ENCODE measurements at regions not wholly inside any gene's neighbourhood (a gene's known extent, or its start where the extent isn't known, plus 50 kb on each side); places are given as distances from the start of the nearest gene placed in this dataset.

- peaks cover 3% of the 10 kb centered on the region for H3K27me3 Mint-ChIP-seq
- no peaks in the 10 kb centered on the region for H3K4me1 Mint-ChIP-seq
- no peaks in the 10 kb centered on the region for H3K36me3 Mint-ChIP-seq (ENCODE audit: low read depth)
- no peaks in the 10 kb centered on the region for H3K9me3 Mint-ChIP-seq
- H3K4me3 Mint-ChIP-seq = no peak overlapping the region
- no peak for ATAC-seq (replicated peaks)
- H3K27ac Mint-ChIP-seq = no peak overlapping the region
Measured at GRCh38 chr3:178435575-178435974, 100.7 kb upstream of the KCNMB2 start.

GRCh38 chr3:178436773-178437172, 99.5 kb upstream of the KCNMB2 start:
- Mint-ChIP-seq H3K4me1 (no peaks in the 10 kb centered on the region), H3K27ac (no peak overlapping the region), H3K27me3 (peaks cover 3% of the 10 kb centered on the region), H3K9me3 (no peaks in the 10 kb centered on the region), H3K4me3 (no peak overlapping the region), H3K36me3 (ENCODE audit: low read depth) (no peaks in the 10 kb centered on the region)
- no peak for ATAC-seq (replicated peaks)

GRCh38 chr3:178437236-178437635, 99.0 kb upstream of the KCNMB2 start:
- H3K27me3 Mint-ChIP-seq = peaks cover 3% of the 10 kb centered on the region
- ATAC-seq (replicated peaks) = no peak

GRCh38 chr3:178439504-178439903, 96.7 kb upstream of the KCNMB2 start:
- ATAC-seq (replicated peaks) = no peak
- Mint-ChIP-seq H3K27ac (no peak overlapping the region), H3K36me3 (ENCODE audit: low read depth) (no peaks in the 10 kb centered on the region), H3K4me1 (no peaks in the 10 kb centered on the region), H3K9me3 (no peaks in the 10 kb centered on the region), H3K4me3 (no peak overlapping the region), H3K27me3 (no peaks in the 10 kb centered on the region)

More at GRCh38 chr3:178437236-178437635, 99.0 kb upstream of the KCNMB2 start:
- no peaks in the 10 kb centered on the region for H3K36me3 Mint-ChIP-seq (ENCODE audit: low read depth)
- H3K27ac Mint-ChIP-seq = no peak overlapping the region
- H3K4me1 Mint-ChIP-seq = no peaks in the 10 kb centered on the region
- H3K4me3 Mint-ChIP-seq = no peak overlapping the region
- no peaks in the 10 kb centered on the region for H3K9me3 Mint-ChIP-seq

- H3K27me3 Mint-ChIP-seq = no peaks in the 10 kb centered on the region
- H3K9me3 Mint-ChIP-seq = no peaks in the 10 kb centered on the region
- H3K4me1 Mint-ChIP-seq = no peaks in the 10 kb centered on the region
- H3K27ac Mint-ChIP-seq = no peak overlapping the region
- ATAC-seq (replicated peaks) = no peak
- no peak overlapping the region for H3K4me3 Mint-ChIP-seq
- H3K36me3 Mint-ChIP-seq (ENCODE audit: low read depth) = no peaks in the 10 kb centered on the region
Measured at GRCh38 chr3:178440043-178440442, 96.2 kb upstream of the KCNMB2 start.

- no peaks in the 10 kb centered on the region for H3K9me3 Mint-ChIP-seq
- H3K27me3 Mint-ChIP-seq = peaks cover 10% of the 10 kb centered on the region
- no peak overlapping the region for H3K27ac Mint-ChIP-seq
- ATAC-seq (replicated peaks) = no peak
- no peaks in the 10 kb centered on the region for H3K4me1 Mint-ChIP-seq
- no peaks in the 10 kb centered on the region for H3K36me3 Mint-ChIP-seq (ENCODE audit: low read depth)
- H3K4me3 Mint-ChIP-seq = no peak overlapping the region
Measured at GRCh38 chr3:178443634-178444033, 92.6 kb upstream of the KCNMB2 start.

- Mint-ChIP-seq H3K4me1 (no peaks in the 10 kb centered on the region), H3K4me3 (no peak overlapping the region), H3K36me3 (ENCODE audit: low read depth) (no peaks in the 10 kb centered on the region), H3K9me3 (no peaks in the 10 kb centered on the region), H3K27ac (no peak overlapping the region), H3K27me3 (peaks cover 11% of the 10 kb centered on the region)
- no peak for ATAC-seq (replicated peaks)
Measured at GRCh38 chr3:178445139-178445538, 91.1 kb upstream of the KCNMB2 start.

GRCh38 chr3:178446059-178446458, 90.2 kb upstream of the KCNMB2 start:
- peaks cover 11% of the 10 kb centered on the region for H3K27me3 Mint-ChIP-seq
- no peaks in the 10 kb centered on the region for H3K9me3 Mint-ChIP-seq
- no peak overlapping the region for H3K4me3 Mint-ChIP-seq
- no peak overlapping the region for H3K27ac Mint-ChIP-seq
- no peaks in the 10 kb centered on the region for H3K4me1 Mint-ChIP-seq
- H3K36me3 Mint-ChIP-seq (ENCODE audit: low read depth) = no peaks in the 10 kb centered on the region
- ATAC-seq (replicated peaks) = no peak

- H3K36me3 Mint-ChIP-seq (ENCODE audit: low read depth) = no peaks in the 10 kb centered on the region
- no peaks in the 10 kb centered on the region for H3K9me3 Mint-ChIP-seq
- H3K4me3 Mint-ChIP-seq = no peak overlapping the region
- no peak for ATAC-seq (replicated peaks)
- no peak overlapping the region for H3K27ac Mint-ChIP-seq
- H3K27me3 Mint-ChIP-seq = peaks cover 11% of the 10 kb centered on the region
- no peaks in the 10 kb centered on the region for H3K4me1 Mint-ChIP-seq
Measured at GRCh38 chr3:178450476-178450875, 85.8 kb upstream of the KCNMB2 start.

GRCh38 chr3:178451799-178452198, 84.4 kb upstream of the KCNMB2 start:
- ATAC-seq (replicated peaks) = no peak
- no peak overlapping the region for H3K27ac Mint-ChIP-seq
- no peaks in the 10 kb centered on the region for H3K9me3 Mint-ChIP-seq
- no peak overlapping the region for H3K4me3 Mint-ChIP-seq
- no peaks in the 10 kb centered on the region for H3K36me3 Mint-ChIP-seq (ENCODE audit: low read depth)
- H3K4me1 Mint-ChIP-seq = no peaks in the 10 kb centered on the region
- peaks cover 9% of the 10 kb centered on the region for H3K27me3 Mint-ChIP-seq

- H3K4me1 Mint-ChIP-seq = no peaks in the 10 kb centered on the region
- no peak for ATAC-seq (replicated peaks)
- H3K27ac Mint-ChIP-seq = no peak overlapping the region
- no peaks in the 10 kb centered on the region for H3K9me3 Mint-ChIP-seq
- peaks cover 15% of the 10 kb centered on the region for H3K27me3 Mint-ChIP-seq
- H3K4me3 Mint-ChIP-seq = no peak overlapping the region
- no peaks in the 10 kb centered on the region for H3K36me3 Mint-ChIP-seq (ENCODE audit: low read depth)
Measured at GRCh38 chr3:178454726-178455125, 81.5 kb upstream of the KCNMB2 start.

- Mint-ChIP-seq H3K4me1 (no peaks in the 10 kb centered on the region), H3K27me3 (peaks cover 20% of the 10 kb centered on the region), H3K27ac (no peak overlapping the region), H3K36me3 (ENCODE audit: low read depth) (no peaks in the 10 kb centered on the region), H3K4me3 (no peak overlapping the region), H3K9me3 (no peaks in the 10 kb centered on the region)
- no peak for ATAC-seq (replicated peaks)
Measured at GRCh38 chr3:178455226-178455625, 81.0 kb upstream of the KCNMB2 start.

- no peak overlapping the region for H3K27ac Mint-ChIP-seq
- no peaks in the 10 kb centered on the region for H3K4me1 Mint-ChIP-seq
Measured at GRCh38 chr3:178455946-178456345, 80.3 kb upstream of the KCNMB2 start.

GRCh38 chr3:178456621-178457285, 79.5 kb upstream of the KCNMB2 start:
- Mint-ChIP-seq H3K27me3 (peaks cover 31% of the 10 kb centered on the region), H3K27ac (no peak overlapping the region), H3K36me3 (ENCODE audit: low read depth) (no peaks in the 10 kb centered on the region), H3K9me3 (no peaks in the 10 kb centered on the region), H3K4me1 (no peaks in the 10 kb centered on the region), H3K4me3 (no peak overlapping the region)
- no peak for ATAC-seq (replicated peaks)

More at GRCh38 chr3:178455946-178456345, 80.3 kb upstream of the KCNMB2 start:
- no peaks in the 10 kb centered on the region for H3K9me3 Mint-ChIP-seq
- ATAC-seq (replicated peaks) = no peak
- no peak overlapping the region for H3K4me3 Mint-ChIP-seq
- peaks cover 26% of the 10 kb centered on the region for H3K27me3 Mint-ChIP-seq
- no peaks in the 10 kb centered on the region for H3K36me3 Mint-ChIP-seq (ENCODE audit: low read depth)

GRCh38 chr3:178457511-178457910, 78.7 kb upstream of the KCNMB2 start:
- Mint-ChIP-seq H3K9me3 (no peaks in the 10 kb centered on the region), H3K27me3 (peaks cover 31% of the 10 kb centered on the region), H3K36me3 (ENCODE audit: low read depth) (no peaks in the 10 kb centered on the region), H3K4me3 (no peak overlapping the region), H3K4me1 (no peaks in the 10 kb centered on the region), H3K27ac (no peak overlapping the region)
- ATAC-seq (replicated peaks) = no peak
